ENCODE measurements at regions not wholly inside any gene's neighbourhood (a gene's known extent, or its start where the extent isn't known, plus 50 kb on each side); places are given as distances from the start of the nearest gene placed in this dataset.
A peak's percentile ranks its signal among the peaks of the same experiment; 100 is the strongest.

GRCh38 chr11:10641912-10642697 is 51.5 kb downstream of the IRAG1 start:
- no peak for DNase-seq

GRCh38 chr11:10641177-10641911 is 52.2 kb downstream of the IRAG1 start:
- DNase-seq, result no peak

GRCh38 chr11:10640308-10640707 is 53.2 kb downstream of the IRAG1 start:
- DNase-seq, result no peak

GRCh38 chr11:10639350-10639749 is 54.2 kb downstream of the IRAG1 start:
- peak in 1 of 56 donors; percentile 24 for DNase-seq

GRCh38 chr11:10638316-10638925 is 55.1 kb downstream of the IRAG1 start:
- peak in 25 of 56 donors; percentile 27 to 73 (median 45) for DNase-seq

GRCh38 chr11:10637731-10638151 is 55.8 kb downstream of the IRAG1 start:
- peak in 2 of 56 donors; percentile 17 to 21 for DNase-seq

- DNase-seq, result no peak
Measured at GRCh38 chr11:10634407-10634806, 59.1 kb downstream of the IRAG1 start.

GRCh38 chr11:10633261-10633660 is 60.3 kb downstream of the IRAG1 start:
- no peak for DNase-seq

- DNase-seq, result no peak
Measured at GRCh38 chr11:10632483-10632882, 61.1 kb downstream of the IRAG1 start.

- DNase-seq, result no peak
Measured at GRCh38 chr11:10631761-10632160, 61.8 kb downstream of the IRAG1 start.

- no peak for DNase-seq
Measured at GRCh38 chr11:10629411-10630002, 61.0 kb upstream of the LYVE1 start.

- no peak for DNase-seq
Measured at GRCh38 chr11:10628508-10629236, 60.2 kb upstream of the LYVE1 start.

GRCh38 chr11:10627816-10628215 is 59.4 kb upstream of the LYVE1 start:
- DNase-seq, result no peak

GRCh38 chr11:10627291-10627690 is 58.8 kb upstream of the LYVE1 start:
- no peak for DNase-seq

GRCh38 chr11:10625982-10626311 is 57.5 kb upstream of the LYVE1 start:
- peak in 23 of 56 donors; percentile 18 to 81 (median 52) for DNase-seq

- no peak for DNase-seq
Measured at GRCh38 chr11:10625281-10625981, 57.0 kb upstream of the LYVE1 start.

- DNase-seq, result peak in 4 of 56 donors; percentile 20 to 46 (median 35)
Measured at GRCh38 chr11:10623797-10624761, 55.6 kb upstream of the LYVE1 start.

GRCh38 chr11:10622957-10623791 is 54.7 kb upstream of the LYVE1 start:
- DNase-seq, result peak in 4 of 56 donors; percentile 17 to 24 (median 20)
